NCI-H774 (cell line): ENCODE measurements at regions not wholly inside any gene's neighbourhood (a gene's known extent, or its start where the extent isn't known, plus 50 kb on each side); places are given as distances from the start of the nearest gene placed in this dataset.

Experiments
- DNase-seq: peaks from one replicate; lab custom pipeline; 2025; lab: John Stamatoyannopoulos, UW

- DNase-seq: peak; percentile 92
These were observed 160.3 kb downstream of the OR13H1 start for GRCh38 chrX:131704136-131704695.

GRCh38 chrX:131709553-131709952 is 165.7 kb downstream of the OR13H1 start:
- no peak for DNase-seq

GRCh38 chrX:131711478-131711867 is 167.6 kb downstream of the OR13H1 start:
- no peak for DNase-seq

- DNase-seq: no peak
These were observed 179.8 kb downstream of the OR13H1 start for GRCh38 chrX:131723646-131724045.

- no peak for DNase-seq
These were observed 180.4 kb downstream of the OR13H1 start for GRCh38 chrX:131724292-131724691.

GRCh38 chrX:131725001-131725654 is 181.3 kb downstream of the OR13H1 start:
- DNase-seq: no peak

GRCh38 chrX:131727778-131728177 is 183.9 kb downstream of the OR13H1 start:
- no peak for DNase-seq

- peak; percentile 64 for DNase-seq
These were observed 184.6 kb downstream of the OR13H1 start for GRCh38 chrX:131728295-131729145.

GRCh38 chrX:131729295-131729694 is 185.4 kb downstream of the OR13H1 start:
- DNase-seq: peak; percentile 70

- DNase-seq: no peak
These were observed 190.7 kb downstream of the OR13H1 start for GRCh38 chrX:131734621-131735020.

- no peak for DNase-seq
These were observed 191.3 kb downstream of the OR13H1 start for GRCh38 chrX:131735127-131735526.

GRCh38 chrX:131739823-131740222 is 195.9 kb downstream of the OR13H1 start:
- no peak for DNase-seq

- no peak for DNase-seq
These were observed 197.3 kb downstream of the OR13H1 start for GRCh38 chrX:131741103-131741581.

- DNase-seq: peak; percentile 54
These were observed 202.1 kb downstream of the OR13H1 start for GRCh38 chrX:131745942-131746489.

GRCh38 chrX:131746491-131746968 is 202.7 kb downstream of the OR13H1 start:
- peak; percentile 91 for DNase-seq

GRCh38 chrX:131747173-131747572 is 203.3 kb downstream of the OR13H1 start:
- peak; percentile 89 for DNase-seq

- peak; percentile 86 for DNase-seq
These were observed 208.8 kb downstream of the OR13H1 start for GRCh38 chrX:131752493-131753198.

- no peak for DNase-seq
These were observed 218.9 kb downstream of the OR13H1 start for GRCh38 chrX:131762802-131763234.

GRCh38 chrX:131763674-131764073 is 219.8 kb downstream of the OR13H1 start:
- no peak for DNase-seq

- no peak for DNase-seq
These were observed 220.3 kb downstream of the OR13H1 start for GRCh38 chrX:131764216-131764615.
